ENCODE measurements at regions not wholly inside any gene's neighbourhood (a gene's known extent, or its start where the extent isn't known, plus 50 kb on each side); places are given as distances from the start of the nearest gene placed in this dataset.

- CTCF ChIA-PET = interaction anchor here (0.9 kb wide), 1 partner anchor 199 kb away, joined by 5 read pairs; the partner anchor contains the start of gene EGR2
- no peak overlapping the region for H3K27ac Mint-ChIP-seq (ENCODE audit: unreplicated experiment)
- intact Hi-C loops (cut with micrococcal nuclease; ENCODE audit: unreplicated experiment) = no loop called here
Observed at GRCh38 chr10:62617652-62618051, 186.9 kb upstream of the ADO start.

GRCh38 chr10:62618054-62618453 lies 186.5 kb upstream of the ADO start:
- Mint-ChIP-seq H3K27ac (ENCODE audit: unreplicated experiment) (no peak overlapping the region), H3K36me3 (ENCODE audit: insufficient read depth, unreplicated experiment) (no peaks in the 10 kb centered on the region), H3K4me3 (ENCODE audit: low read depth, unreplicated experiment) (no peak overlapping the region), H3K4me1 (ENCODE audit: low read depth, unreplicated experiment) (peaks cover 8% of the 10 kb centered on the region), H3K27me3 (ENCODE audit: unreplicated experiment) (no peaks in the 10 kb centered on the region), H3K9me3 (ENCODE audit: low read depth, unreplicated experiment) (no peaks in the 10 kb centered on the region)
- no TSS peak for BruUV-seq (replicated peaks)
- CTCF ChIA-PET = no interaction called here
- intact Hi-C loops (cut with micrococcal nuclease; ENCODE audit: unreplicated experiment) = no loop called here
- TF ChIP-seq CTCF (IDR thresholded peaks at IDR 0.05; ENCODE audit: unreplicated experiment) = no peak
- DNase-seq = no peak

More at GRCh38 chr10:62617652-62618051, 186.9 kb upstream of the ADO start:
- TF ChIP-seq CTCF (IDR thresholded peaks at IDR 0.05; ENCODE audit: unreplicated experiment) = no peak
- Mint-ChIP-seq H3K4me1 (ENCODE audit: low read depth, unreplicated experiment) (peaks cover 8% of the 10 kb centered on the region), H3K27me3 (ENCODE audit: unreplicated experiment) (no peaks in the 10 kb centered on the region), H3K9me3 (ENCODE audit: low read depth, unreplicated experiment) (no peaks in the 10 kb centered on the region), H3K36me3 (ENCODE audit: insufficient read depth, unreplicated experiment) (no peaks in the 10 kb centered on the region), H3K4me3 (ENCODE audit: low read depth, unreplicated experiment) (no peak overlapping the region)
- DNase-seq = no peak
- BruUV-seq (replicated peaks) = no TSS peak

- no peak for DNase-seq
- BruUV-seq (replicated peaks) = no TSS peak
- no peak for TF ChIP-seq CTCF (IDR thresholded peaks at IDR 0.05; ENCODE audit: unreplicated experiment)
- no peaks in the 10 kb centered on the region for H3K36me3 Mint-ChIP-seq (ENCODE audit: insufficient read depth, unreplicated experiment)
- intact Hi-C loops (cut with micrococcal nuclease; ENCODE audit: unreplicated experiment) = no loop called here
- no peaks in the 10 kb centered on the region for H3K27me3 Mint-ChIP-seq (ENCODE audit: unreplicated experiment)
- H3K27ac Mint-ChIP-seq (ENCODE audit: unreplicated experiment) = no peak overlapping the region
- H3K4me3 Mint-ChIP-seq (ENCODE audit: low read depth, unreplicated experiment) = no peak overlapping the region
- CTCF ChIA-PET = no interaction called here
- H3K9me3 Mint-ChIP-seq (ENCODE audit: low read depth, unreplicated experiment) = no peaks in the 10 kb centered on the region
- H3K4me1 Mint-ChIP-seq (ENCODE audit: low read depth, unreplicated experiment) = peaks cover 8% of the 10 kb centered on the region
Observed at GRCh38 chr10:62618576-62619412, 185.7 kb upstream of the ADO start.

GRCh38 chr10:62619413-62619738 lies 185.1 kb upstream of the ADO start:
- Mint-ChIP-seq H3K27me3 (ENCODE audit: unreplicated experiment) (no peaks in the 10 kb centered on the region), H3K9me3 (ENCODE audit: low read depth, unreplicated experiment) (no peaks in the 10 kb centered on the region), H3K4me1 (ENCODE audit: low read depth, unreplicated experiment) (peaks cover 8% of the 10 kb centered on the region), H3K27ac (ENCODE audit: unreplicated experiment) (no peak overlapping the region), H3K4me3 (ENCODE audit: low read depth, unreplicated experiment) (no peak overlapping the region), H3K36me3 (ENCODE audit: insufficient read depth, unreplicated experiment) (no peaks in the 10 kb centered on the region)
- no TSS peak for BruUV-seq (replicated peaks)
- no peak for DNase-seq
- intact Hi-C loops (cut with micrococcal nuclease; ENCODE audit: unreplicated experiment) = no loop called here
- CTCF ChIA-PET = no interaction called here
- TF ChIP-seq CTCF (IDR thresholded peaks at IDR 0.05; ENCODE audit: unreplicated experiment) = no peak

Data from Calu3 (cell line).